Activated naive CD8-positive, alpha-beta T cell treated with anti-CD3 and anti-CD28 coated beads, Interleukin-2, amount 50 U/mL, for 16 hours (primary cell): ENCODE measurements at regions not wholly inside any gene's neighbourhood (a gene's known extent, or its start where the extent isn't known, plus 50 kb on each side); places are given as distances from the start of the nearest gene placed in this dataset.

Source experiments
- DNase-seq: peaks from one replicate; pipeline ENCODE4 v3.0.0-alpha.2; 2020; ENCODE audit warnings: low read depth, low spot score

GRCh38 chr13:73757481-73758233, 376.5 kb downstream of the KLF12 start:
- DNase-seq: no peak

DNA sequence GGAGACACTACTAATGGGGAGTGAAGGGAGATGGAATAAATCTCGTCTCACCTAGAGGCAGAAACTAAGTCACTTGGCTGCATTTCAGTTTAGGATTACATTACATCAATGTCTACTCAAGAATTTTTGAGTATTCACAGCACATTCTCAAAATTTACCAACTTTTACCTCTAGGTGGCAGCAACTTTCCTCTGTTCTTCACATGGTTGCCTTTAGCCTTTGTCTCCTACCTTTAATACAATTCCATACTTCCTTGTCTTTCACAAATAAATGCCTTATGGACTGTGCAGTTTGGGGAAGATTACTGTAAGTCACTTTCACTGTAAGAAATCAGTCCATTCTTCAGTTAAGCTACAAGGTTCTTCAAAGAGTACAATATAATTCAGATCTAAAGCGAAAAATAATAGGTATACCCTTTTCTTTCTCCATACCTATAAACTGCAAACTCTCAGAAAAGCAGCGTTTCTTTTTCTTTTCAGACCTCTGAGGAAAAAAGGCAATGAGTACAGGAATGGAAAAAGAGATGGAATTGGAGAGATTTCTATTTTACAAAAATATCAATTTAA, 379.4 kb downstream of the KLF12 start:
- DNase-seq: no peak

GRCh38 chr13:73754241-73754640, 380.0 kb downstream of the KLF12 start:
- DNase-seq: no peak

- no peak for DNase-seq
These were observed 382.9 kb downstream of the KLF12 start for GRCh38 chr13:73751290-73751689.

DNA sequence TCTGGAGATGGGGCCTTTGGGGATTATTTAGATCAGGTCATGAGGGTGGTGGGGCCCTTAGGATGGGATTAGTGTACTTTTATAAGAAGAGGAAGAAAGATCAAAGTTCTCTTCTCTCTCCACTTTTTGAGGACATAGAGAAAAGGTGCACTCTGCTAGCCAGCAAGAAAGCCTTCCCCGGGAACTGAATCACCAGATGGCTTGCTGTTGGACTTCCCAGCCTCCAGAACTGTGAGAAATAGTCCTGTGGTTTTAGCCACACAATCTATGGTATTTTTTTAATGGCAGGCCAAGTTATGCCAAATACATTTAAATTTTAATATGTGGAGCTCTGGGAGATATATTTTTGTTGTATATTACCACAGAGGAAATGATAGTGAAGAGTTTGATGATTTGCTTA, 385.8 kb downstream of the KLF12 start:
- no peak for DNase-seq

DNA sequence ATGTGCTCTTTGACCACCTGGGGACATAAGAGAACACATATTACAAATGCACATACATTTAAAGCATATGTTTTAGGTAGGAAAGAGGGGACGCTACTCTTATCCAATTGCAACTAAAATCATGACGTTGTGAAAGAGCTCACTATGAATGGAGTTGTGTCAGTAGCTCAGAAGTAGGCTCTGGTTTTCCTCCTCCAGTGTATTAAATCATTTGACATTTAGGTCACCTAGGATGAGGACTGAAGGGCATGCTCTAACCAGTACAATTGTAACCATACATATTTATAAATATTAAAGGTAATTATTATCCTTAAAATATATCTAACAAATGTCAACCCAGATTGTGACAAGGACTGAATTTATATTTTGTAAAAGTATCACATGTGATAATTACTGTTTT, 389.0 kb downstream of the KLF12 start:
- no peak for DNase-seq

DNA sequence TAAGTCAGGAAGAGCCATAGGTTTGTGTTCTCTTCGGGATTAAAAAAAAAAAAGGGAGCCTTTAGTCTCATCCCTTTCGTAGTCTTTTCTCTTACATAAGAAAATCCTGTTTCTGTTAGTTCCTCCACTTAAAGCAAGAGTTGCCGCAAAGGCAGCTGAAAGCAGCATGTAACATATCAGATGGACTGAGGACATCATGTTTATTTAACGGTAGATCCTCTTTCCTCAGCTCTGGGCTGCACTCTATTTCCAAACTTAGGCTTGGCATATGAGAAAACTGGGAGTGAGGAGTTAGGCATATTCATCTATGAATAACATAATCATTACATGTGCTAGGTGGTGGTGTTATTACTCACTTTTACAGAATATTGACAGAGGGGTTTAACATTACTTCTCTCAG, 391.2 kb downstream of the KLF12 start:
- DNase-seq: no peak

DNA sequence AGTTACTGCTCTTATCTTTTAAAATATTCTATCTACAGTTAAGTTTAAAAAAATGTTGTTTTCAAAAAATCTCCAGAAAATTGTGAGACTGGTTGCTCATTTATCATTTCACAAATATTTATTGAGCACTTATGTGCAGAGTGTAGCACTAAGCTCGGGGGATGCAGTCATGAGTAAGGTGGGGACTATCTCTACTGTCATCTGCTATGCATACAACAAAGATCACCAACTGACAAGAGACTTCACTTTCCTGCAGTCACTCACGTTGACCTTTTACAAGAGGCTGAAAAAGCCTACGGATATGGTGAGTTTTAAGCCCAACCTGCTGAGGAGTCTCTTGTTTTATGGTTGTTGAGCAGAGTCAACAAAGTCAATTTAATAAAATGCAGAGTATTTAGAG, 392.5 kb downstream of the KLF12 start:
- DNase-seq: no peak

DNA sequence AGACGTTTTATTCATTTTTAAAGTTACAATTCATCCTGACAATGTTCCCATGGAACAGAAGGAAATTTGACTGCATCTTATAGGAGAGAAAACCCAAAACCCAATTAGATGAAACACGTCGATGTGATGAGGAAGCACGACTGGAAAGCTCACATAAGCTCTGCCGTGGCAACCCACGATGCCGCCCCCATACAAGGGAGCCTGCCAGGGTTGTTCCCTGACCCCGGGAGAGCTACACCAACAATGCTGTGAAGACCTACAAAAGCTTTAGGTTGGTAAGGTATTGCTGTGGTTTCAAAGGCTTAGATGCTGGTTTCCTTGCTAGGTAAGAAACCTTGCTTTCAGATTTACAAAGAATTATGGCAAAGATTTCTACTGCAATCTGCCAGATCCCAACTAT, 393.1 kb downstream of the KLF12 start:
- no peak for DNase-seq

DNA sequence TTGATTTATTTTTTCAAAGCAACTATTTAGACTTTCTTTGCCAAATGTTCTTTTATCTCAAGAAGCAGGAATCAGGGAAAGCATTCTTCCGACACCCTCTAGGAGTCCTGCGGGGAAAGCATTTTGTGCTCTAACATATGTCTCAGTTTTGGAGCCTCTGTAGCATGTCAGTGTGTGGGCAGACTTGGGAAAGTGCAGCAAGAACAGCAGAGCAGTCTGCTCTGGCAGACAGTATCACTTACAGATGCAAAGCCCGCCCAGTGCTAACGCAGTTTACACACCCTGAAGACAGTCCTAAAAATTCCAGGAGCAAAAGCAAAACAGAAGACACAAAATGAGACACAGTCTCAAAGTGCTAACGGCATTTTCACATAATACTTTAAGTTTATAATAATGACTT, 393.5 kb downstream of the KLF12 start:
- DNase-seq: no peak

- no peak for DNase-seq
These were observed 394.8 kb downstream of the KLF12 start for GRCh38 chr13:73739394-73739793.

GRCh38 chr13:73738626-73739025, 395.6 kb downstream of the KLF12 start:
- DNase-seq: no peak

- DNase-seq: no peak
These were observed 397.0 kb downstream of the KLF12 start for GRCh38 chr13:73737214-73737613.

GRCh38 chr13:73733706-73734105, 400.5 kb downstream of the KLF12 start:
- no peak for DNase-seq

DNA sequence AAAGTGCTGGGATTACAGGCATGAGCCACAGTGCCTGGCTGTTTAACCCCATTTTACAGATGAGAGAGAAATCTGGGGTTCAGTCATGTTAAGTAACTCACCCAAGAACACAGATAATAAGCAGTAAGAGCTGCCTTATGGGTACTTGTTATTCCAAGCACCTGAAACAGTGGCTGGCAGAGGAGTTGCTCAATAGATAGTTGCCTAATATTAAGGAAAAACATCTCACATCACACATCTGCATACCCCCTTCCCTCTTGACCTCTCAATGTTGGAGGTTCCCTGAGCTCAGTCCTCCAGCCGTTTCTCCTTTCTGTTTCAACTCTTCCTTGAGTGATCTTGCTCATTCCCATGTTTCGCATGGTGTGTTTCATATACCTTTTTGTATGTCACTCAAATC, 401.9 kb downstream of the KLF12 start:
- no peak for DNase-seq

- no peak for DNase-seq
These were observed 402.6 kb downstream of the KLF12 start for GRCh38 chr13:73731564-73731963.

DNA sequence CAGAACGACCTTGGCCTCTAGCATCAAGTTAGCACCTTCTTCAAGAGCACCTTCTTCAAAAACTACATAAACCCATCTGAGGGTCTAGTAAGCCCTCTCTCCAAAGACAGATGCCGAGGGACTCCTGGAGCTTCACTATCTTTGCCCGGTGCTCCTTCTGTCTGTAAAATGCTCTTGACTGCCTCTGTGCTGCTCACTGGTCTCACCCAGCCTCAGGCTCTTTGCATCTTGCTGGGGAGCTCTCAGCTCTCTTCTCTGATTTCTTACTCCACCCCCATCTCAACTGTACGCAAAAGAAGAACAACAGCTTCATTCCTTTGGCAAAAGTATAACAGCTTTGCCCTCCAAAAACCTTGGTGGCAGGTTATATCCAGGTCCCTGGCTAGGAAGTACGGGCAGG, 404.2 kb downstream of the KLF12 start:
- no peak for DNase-seq

GRCh38 chr13:73729046-73729445, 405.2 kb downstream of the KLF12 start:
- no peak for DNase-seq

DNA sequence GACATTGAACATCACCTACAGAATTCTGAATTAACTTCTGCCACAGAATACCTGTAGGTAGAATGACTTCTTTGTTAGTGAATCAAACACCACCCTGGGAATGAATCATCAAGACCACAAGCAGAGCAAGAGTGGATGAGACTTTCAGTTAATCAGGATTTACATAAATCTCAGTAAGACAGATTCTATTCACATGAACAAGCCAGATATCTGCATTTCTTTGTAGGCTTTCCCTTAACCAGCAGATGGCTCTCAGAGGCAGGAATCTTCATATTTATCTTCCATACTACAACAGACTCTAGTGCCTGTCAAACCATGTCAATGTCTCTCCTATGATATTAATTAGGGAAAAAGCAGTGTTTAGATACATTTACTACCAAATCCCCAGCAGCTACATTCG, 412.1 kb downstream of the KLF12 start:
- no peak for DNase-seq

DNA sequence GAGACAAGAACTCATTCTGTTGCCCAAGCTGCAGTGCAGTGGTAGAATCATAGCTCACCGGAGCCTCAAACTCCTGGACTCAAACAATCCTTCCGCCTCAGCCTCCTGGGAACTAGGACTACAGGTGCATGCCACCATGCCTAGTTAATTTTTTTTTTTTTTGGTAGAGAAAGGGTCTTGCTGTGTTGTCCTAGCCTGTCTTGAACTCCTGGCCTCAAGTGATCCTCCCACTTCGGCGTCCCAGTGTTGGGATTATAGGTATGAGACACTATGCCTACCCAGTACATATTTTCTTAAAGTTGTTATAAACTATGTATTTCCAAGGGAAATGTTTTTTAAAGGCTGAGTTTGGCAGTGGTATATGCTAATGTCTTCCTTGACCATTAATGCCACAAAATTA, 412.6 kb downstream of the KLF12 start:
- DNase-seq: no peak

DNA sequence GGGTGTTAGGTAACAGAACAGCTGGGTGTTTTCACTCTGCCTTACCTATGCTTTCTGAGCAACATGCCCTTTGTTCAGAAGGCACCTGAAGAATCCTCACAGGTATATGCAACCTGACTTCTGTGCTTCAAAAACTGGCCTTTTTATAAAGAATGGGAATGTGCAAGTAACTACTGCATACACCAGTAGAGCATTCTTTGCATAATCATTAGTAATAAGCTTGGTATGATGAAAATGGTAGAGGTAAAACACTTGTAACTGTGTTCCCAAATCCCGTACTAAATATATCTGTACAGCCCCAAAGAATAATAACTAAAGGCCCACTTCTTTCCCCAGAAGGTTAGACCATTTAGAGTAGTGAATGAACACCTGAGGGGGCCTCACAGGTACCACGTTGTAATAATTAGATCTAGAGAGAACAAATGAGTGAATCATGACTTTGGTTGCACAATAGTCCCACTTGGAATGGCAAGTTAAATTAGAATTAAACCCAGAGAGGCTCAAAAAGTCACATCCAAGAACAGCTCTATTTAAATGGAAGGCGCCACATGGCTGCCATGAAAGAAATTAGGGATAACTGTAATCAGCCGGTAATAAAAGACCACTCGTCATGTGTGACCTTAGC, 413.9 kb downstream of the KLF12 start:
- DNase-seq: no peak

GRCh38 chr13:73718246-73718645, 416.0 kb downstream of the KLF12 start:
- no peak for DNase-seq

- DNase-seq: no peak
These were observed 416.6 kb downstream of the KLF12 start for GRCh38 chr13:73717632-73718031.
